Kidney glomerular epithelial cell (primary cell): ENCODE measurements at regions not wholly inside any gene's neighbourhood (a gene's known extent, or its start where the extent isn't known, plus 50 kb on each side); places are given as distances from the start of the nearest gene placed in this dataset.

Experiments
- DNase-seq: peaks from one replicate; lab custom pipeline; 2025; lab: John Stamatoyannopoulos, UW

DNA sequence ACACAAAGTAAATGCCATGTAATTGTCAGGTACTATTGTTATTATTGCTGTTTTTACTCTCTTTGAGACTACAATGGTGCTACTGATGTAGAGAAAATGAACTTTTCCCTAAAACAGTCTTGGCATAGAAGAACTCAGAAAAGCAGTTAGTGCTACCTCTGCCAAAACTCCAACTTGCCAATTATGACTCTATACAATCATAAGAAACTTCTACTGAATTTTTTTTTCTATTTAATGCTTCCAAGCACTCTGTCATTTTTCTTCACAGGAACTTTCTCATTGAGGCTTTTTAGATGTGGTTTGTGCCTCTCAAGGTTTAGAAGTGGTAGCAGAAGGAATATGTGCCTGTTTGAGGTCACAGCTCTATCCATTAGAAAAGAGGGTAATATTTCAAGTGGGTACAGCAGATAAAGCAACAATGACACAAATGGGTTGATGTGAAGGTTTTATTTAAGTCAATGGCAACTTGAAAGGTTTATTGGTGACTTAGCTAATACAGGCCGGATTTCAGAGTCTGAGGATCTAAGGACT is 64.0 kb upstream of the FERD3L start:
- no peak for DNase-seq

DNA sequence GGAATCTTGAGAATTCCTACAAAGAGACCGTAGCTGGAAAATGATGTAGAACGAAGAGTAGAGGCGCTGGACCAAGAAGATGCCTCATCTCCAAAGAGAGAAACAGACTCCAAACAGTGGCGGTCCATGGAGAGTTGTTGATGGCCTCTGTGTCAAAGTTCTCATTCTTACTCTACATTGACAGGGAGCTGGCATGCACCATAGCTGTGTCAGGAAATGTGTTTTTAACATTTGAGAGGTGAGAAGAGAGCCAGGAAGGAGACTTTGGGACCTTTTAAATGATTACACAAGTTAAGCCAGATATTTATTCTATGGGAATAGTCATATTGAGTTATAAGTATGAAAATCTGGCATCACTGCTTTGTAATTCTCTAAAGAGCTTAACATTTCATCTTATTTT is 61.5 kb upstream of the FERD3L start:
- no peak for DNase-seq

DNA sequence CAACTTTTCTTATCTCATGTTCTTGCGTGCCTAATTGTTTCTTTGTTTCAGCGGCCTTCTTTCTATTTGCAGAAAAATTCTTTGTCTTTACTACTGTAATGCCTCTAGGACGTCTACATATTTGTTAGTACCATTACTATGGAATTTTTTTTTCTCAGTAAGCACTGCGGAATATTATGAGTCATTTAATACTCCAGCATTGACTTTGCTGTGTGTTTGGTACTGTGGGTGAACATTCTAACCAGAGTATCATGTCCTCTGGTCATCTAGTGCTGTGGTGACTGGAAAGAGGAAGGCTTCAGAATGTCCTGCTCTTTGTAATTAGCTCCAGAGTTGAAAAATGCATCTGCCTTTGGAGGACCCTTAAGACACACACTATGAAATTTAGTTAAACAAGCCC is 58.5 kb upstream of the FERD3L start:
- DNase-seq, result no peak

DNA sequence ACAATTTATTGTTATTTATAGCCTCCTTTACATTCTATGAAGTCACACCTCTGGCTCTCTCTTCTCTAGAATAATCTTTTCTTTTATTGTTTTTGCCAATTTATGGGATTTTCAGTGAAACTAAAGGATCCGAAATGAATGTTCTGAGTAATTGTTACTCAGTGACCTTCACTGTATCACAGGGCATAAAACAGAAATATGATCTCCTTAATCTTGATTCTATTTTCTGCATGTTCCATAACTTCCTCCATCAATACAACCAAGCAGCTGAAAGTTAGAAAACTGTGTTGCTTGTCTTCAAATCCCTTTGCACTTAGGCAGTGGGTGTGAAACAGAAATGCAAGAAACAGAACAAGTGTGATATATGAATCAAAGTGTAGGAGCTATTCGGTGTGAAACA is 57.4 kb upstream of the FERD3L start:
- DNase-seq, result no peak
